Gastroesophageal sphincter (tissue), 3 donors: ENCODE measurements at regions not wholly inside any gene's neighbourhood (a gene's known extent, or its start where the extent isn't known, plus 50 kb on each side); places are given as distances from the start of the nearest gene placed in this dataset.

Source experiments
- CTCF ChIP-seq, 4 experiments: fragments of 200-600 bp in 2 of 4; fragments of 450-650 bp in 2 of 4; sonication (generic) in 1 of 4; IDR thresholded peaks; one replicate each; pipeline ENCODE4 v1.5.1; 2017 to 2019; ENCODE audit warnings: antibody characterized with exemption in 4 of 4, mild to moderate bottlenecking in 2 of 4, moderate library complexity in 2 of 4
- EP300 ChIP-seq: sonication (generic); formaldehyde crosslinking; IDR thresholded peaks from one replicate; pipeline ENCODE4 v1.6.1; 2017; ENCODE audit warnings: antibody characterized with exemption, mild to moderate bottlenecking
- POLR2A ChIP-seq, 2 donors: fragments of 450-650 bp; IDR thresholded peaks; one replicate each; pipeline ENCODE4 v1.6.1; 2017; ENCODE audit warnings: antibody characterized with exemption in 2 of 2, mild to moderate bottlenecking in 2 of 2, moderate library complexity in 1 of 2
- POLR2AphosphoS5 ChIP-seq: sonication (generic); formaldehyde crosslinking; IDR thresholded peaks from one replicate; pipeline ENCODE4 v1.6.1; 2017; ENCODE audit warnings: antibody characterized with exemption

GRCh38 chr2:187775196-187775595 is 221.0 kb upstream of the TFPI start:
- TF ChIP-seq EP300 (no peak), POLR2A (IDR thresholded peaks at IDR 0.05) (no peak), CTCF (IDR thresholded peaks at IDR 0.05) (no peak), POLR2AphosphoS5 (no peak)
